Hepatic stellate cell (primary cell): ENCODE measurements at regions not wholly inside any gene's neighbourhood (a gene's known extent, or its start where the extent isn't known, plus 50 kb on each side); places are given as distances from the start of the nearest gene placed in this dataset.
"Not testable (repeated sequence)": the region's sequence is repeated elsewhere in the genome, so short reads cannot be mapped to it uniquely, and the experiment has no call there.

Experiments
- DNase-seq: peaks from one replicate; pipeline ENCODE4 v3.0.0; 2011; ENCODE audit warnings: low spot score

GRCh38 chr10:100664316-100665149 is 80.8 kb upstream of the PAX2 start:
- DNase-seq = no peak

- not testable (repeated sequence) for DNase-seq
Observed at GRCh38 chr10:100666634-100667033, 78.7 kb upstream of the PAX2 start.

- no peak for DNase-seq
Observed at GRCh38 chr10:100669616-100670015, 75.8 kb upstream of the PAX2 start.

- no peak for DNase-seq
Observed at GRCh38 chr10:100670368-100670767, 75.0 kb upstream of the PAX2 start.

- peak; percentile 57 for DNase-seq
Observed at GRCh38 chr10:100670828-100671479, 74.4 kb upstream of the PAX2 start.

- DNase-seq = no peak
Observed at GRCh38 chr10:100672199-100672598, 73.2 kb upstream of the PAX2 start.

GRCh38 chr10:100677290-100677945 is 68.0 kb upstream of the PAX2 start:
- no peak for DNase-seq

GRCh38 chr10:100679327-100679726 is 66.1 kb upstream of the PAX2 start:
- no peak for DNase-seq

GRCh38 chr10:100683004-100683403 is 62.4 kb upstream of the PAX2 start:
- DNase-seq = no peak

GRCh38 chr10:100683545-100684300 is 61.7 kb upstream of the PAX2 start:
- no peak for DNase-seq

- no peak for DNase-seq
Observed at GRCh38 chr10:100684688-100685235, 60.6 kb upstream of the PAX2 start.

GRCh38 chr10:100685331-100685730 is 60.1 kb upstream of the PAX2 start:
- DNase-seq = no peak

- DNase-seq = no peak
Observed at GRCh38 chr10:100687143-100688003, 58.0 kb upstream of the PAX2 start.

GRCh38 chr10:100688201-100688600 is 57.2 kb upstream of the PAX2 start:
- DNase-seq = no peak

- DNase-seq = no peak
Observed at GRCh38 chr10:100693821-100694220, 51.6 kb upstream of the PAX2 start.
